Esophagus squamous epithelium (tissue), 5 donors: ENCODE measurements at regions not wholly inside any gene's neighbourhood (a gene's known extent, or its start where the extent isn't known, plus 50 kb on each side); places are given as distances from the start of the nearest gene placed in this dataset.

ENCODE experiments used
- DNase-seq: peaks from one replicate; lab custom pipeline; 2025; lab: John Stamatoyannopoulos, UW
- H3K27ac ChIP-seq, 4 donors: fragments of 200-600 bp; sonication (generic); one replicate each; pipeline ENCODE4 v1.5.1; 2016 to 2019; ENCODE audit warnings: mild to moderate bottlenecking in 1 of 4
- H3K27me3 ChIP-seq, 4 donors: fragments of 200-600 bp; sonication (generic); 1 replicate in 3 of 4; 2 replicates in 1 of 4; pipeline versions ENCODE4 v1.5.1 to v1.6.0; 2017 to 2021; ENCODE audit warnings: antibody characterized with exemption in 1 of 4
- H3K36me3 ChIP-seq, 3 donors: fragments of 200-600 bp; sonication (generic); one replicate each; pipeline ENCODE4 v1.5.1; 2016 to 2019
- H3K4me1 ChIP-seq, 3 donors: fragments of 200-600 bp; sonication (generic); one replicate each; pipeline ENCODE4 v1.5.1; 2017 to 2019
- H3K4me3 ChIP-seq, 4 donors: fragments of 200-600 bp; sonication (generic); 1 replicate in 3 of 4; 2 replicates in 1 of 4; pipeline ENCODE4 v1.5.1; 2016 to 2019; ENCODE audit warnings: mild to moderate bottlenecking in 2 of 4, moderate library complexity in 1 of 4
- H3K9me3 ChIP-seq, 3 donors: fragments of 200-600 bp; sonication (generic); one replicate each; pipeline ENCODE4 v1.5.1; 2016 to 2019
- POLR2A ChIP-seq, 4 donors: fragments of 450-650 bp; IDR thresholded peaks; one replicate each; pipeline ENCODE4 v1.6.1; 2017; ENCODE audit warnings: antibody characterized with exemption in 4 of 4, mild to moderate bottlenecking in 4 of 4, moderate library complexity in 3 of 4
- WGBS, 2 donors: methylation state at CpG; one replicate each; pipeline ENCODE4 v1.1.5; 2018; 5-methylcytosine and 5-hydroxymethylcytosine counted together
- intact Hi-C: fragments of 100-400 bp; cut with DNase I; formaldehyde crosslinking; loops from one replicate; pipeline ENCODE4 v1.15.0; 2022
- TF ChIP-seq, protein P1 (sequence below), 6 experiments: fragments of 450-650 bp in 4 of 6; fragments of 200-600 bp in 2 of 6; sonication (generic) in 2 of 6; IDR thresholded peaks; one replicate each; pipeline ENCODE4 v1.5.1; 2016 to 2019; ENCODE audit warnings: antibody characterized with exemption in 6 of 6, mild to moderate bottlenecking in 4 of 6, moderate library complexity in 4 of 6
- donor health status: DM: yes; HTN: yes; CAD: no.

DNA sequence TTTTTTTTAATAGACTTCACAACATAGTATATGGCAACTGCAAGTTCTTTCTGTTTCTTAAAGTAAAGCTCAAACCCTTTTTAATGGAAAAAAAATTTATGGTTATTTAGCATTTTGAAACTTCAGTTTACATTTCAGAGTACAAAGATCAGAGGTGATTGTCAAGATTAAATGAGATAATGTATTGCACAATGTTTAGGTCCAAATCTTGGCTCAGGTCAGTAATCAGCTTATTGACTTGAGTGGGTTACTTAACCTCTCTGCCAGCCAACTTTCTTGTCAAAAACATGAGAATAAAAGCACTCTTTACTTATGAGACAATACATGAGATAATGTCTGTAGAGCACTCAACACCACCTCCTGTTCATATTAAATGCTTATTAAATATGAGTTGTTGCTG lies 345.1 kb upstream of the PTPRD start:
- no peaks in the 10 kb centered on the region for H3K36me3 ChIP-seq
- intact Hi-C loops = no loop called here
- no peak overlapping the region for H3K4me3 ChIP-seq
- DNase-seq = no peak
- TF ChIP-seq POLR2A (IDR thresholded peaks at IDR 0.05) = no peak
- TF ChIP-seq, protein P1, sequence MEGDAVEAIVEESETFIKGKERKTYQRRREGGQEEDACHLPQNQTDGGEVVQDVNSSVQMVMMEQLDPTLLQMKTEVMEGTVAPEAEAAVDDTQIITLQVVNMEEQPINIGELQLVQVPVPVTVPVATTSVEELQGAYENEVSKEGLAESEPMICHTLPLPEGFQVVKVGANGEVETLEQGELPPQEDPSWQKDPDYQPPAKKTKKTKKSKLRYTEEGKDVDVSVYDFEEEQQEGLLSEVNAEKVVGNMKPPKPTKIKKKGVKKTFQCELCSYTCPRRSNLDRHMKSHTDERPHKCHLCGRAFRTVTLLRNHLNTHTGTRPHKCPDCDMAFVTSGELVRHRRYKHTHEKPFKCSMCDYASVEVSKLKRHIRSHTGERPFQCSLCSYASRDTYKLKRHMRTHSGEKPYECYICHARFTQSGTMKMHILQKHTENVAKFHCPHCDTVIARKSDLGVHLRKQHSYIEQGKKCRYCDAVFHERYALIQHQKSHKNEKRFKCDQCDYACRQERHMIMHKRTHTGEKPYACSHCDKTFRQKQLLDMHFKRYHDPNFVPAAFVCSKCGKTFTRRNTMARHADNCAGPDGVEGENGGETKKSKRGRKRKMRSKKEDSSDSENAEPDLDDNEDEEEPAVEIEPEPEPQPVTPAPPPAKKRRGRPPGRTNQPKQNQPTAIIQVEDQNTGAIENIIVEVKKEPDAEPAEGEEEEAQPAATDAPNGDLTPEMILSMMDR (IDR thresholded peaks at IDR 0.05) = no peak
- H3K27ac ChIP-seq = no peak overlapping the region
- no peaks in the 10 kb centered on the region for H3K27me3 ChIP-seq
- no peaks in the 10 kb centered on the region for H3K4me1 ChIP-seq
- H3K9me3 ChIP-seq = peaks cover 0 to 14% (median 0%) of the 10 kb centered on the region in 3 donors

DNA sequence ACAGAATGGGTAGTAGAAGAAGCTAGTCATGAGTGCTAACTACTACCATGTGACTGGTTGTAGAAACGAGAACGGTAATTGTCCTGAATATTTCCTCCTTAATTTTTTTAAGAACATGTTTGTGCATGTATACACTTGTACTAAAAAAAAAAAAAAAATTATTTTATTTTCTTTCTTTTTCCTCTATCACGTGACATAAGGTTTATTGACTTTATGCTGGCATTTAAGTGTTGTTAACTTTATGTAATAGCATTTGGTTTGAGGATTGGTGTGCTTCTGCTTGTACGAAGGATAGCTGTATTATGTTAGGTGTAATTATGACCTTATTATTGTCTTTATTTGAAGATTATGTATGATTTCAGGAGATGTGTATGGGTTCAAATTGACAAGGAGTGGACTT lies 349.1 kb upstream of the PTPRD start:
- no peak for TF ChIP-seq POLR2A (IDR thresholded peaks at IDR 0.05)
- TF ChIP-seq, protein P1 (IDR thresholded peaks at IDR 0.05) = no peak
- WGBS, 2 donors = 75 to 79% methylated on average over 4 of the region's 4 CpGs
- Histone ChIP-seq H3K4me3 (no peak overlapping the region), H3K4me1 (no peaks in the 10 kb centered on the region), H3K27me3 (no peaks in the 10 kb centered on the region), H3K36me3 (no peaks in the 10 kb centered on the region), H3K27ac (no peak overlapping the region), H3K9me3 (peaks cover 0 to 14% (median 0%) of the 10 kb centered on the region in 3 donors)
- intact Hi-C loops = no loop called here
- DNase-seq = no peak

GRCh38 chr9:10983251-10983650 lies 370.4 kb upstream of the PTPRD start:
- H3K36me3 ChIP-seq = no peaks in the 10 kb centered on the region
- H3K9me3 ChIP-seq = no peaks in the 10 kb centered on the region
- no peak overlapping the region for H3K4me3 ChIP-seq
- intact Hi-C loops = no loop called here
- no peak overlapping the region for H3K27ac ChIP-seq
- TF ChIP-seq, protein P1 (IDR thresholded peaks at IDR 0.05) = no peak
- TF ChIP-seq POLR2A (IDR thresholded peaks at IDR 0.05) = no peak
- no peak for DNase-seq
- no peaks in the 10 kb centered on the region for H3K4me1 ChIP-seq
- 73 to 79% methylated on average over 1 of the region's 1 CpG for WGBS, 2 donors
- no peaks in the 10 kb centered on the region for H3K27me3 ChIP-seq

DNA sequence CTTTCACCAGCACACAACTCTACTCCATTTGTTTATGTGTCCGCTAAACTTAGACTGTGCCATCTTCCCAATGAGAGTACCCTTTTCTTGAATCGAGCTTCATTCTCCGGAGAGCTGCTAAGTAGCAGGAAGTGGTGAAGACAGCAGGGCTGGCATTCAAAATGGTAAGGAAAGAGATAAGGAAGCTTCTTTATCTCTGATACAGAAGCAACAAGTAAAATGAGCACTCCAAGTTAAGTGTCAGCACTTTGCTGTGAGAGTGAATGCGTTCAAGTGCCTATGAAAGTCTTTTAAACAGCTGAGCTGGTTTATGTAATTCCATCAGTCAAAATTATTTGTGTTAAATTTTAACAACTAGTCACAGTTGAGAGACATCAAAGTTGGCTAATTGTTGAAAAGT lies 386.8 kb upstream of the PTPRD start:
- Histone ChIP-seq H3K4me3 (no peak overlapping the region), H3K36me3 (no peaks in the 10 kb centered on the region), H3K9me3 (no peaks in the 10 kb centered on the region), H3K27me3 (no peaks in the 10 kb centered on the region), H3K4me1 (no peaks in the 10 kb centered on the region), H3K27ac (no peak overlapping the region)
- DNase-seq = no peak
- no peak for TF ChIP-seq POLR2A (IDR thresholded peaks at IDR 0.05)
- TF ChIP-seq, protein P1 (IDR thresholded peaks at IDR 0.05) = no peak
- WGBS, 2 donors = 81 to 88% methylated on average over 4 of the region's 4 CpGs
- intact Hi-C loops = no loop called here

DNA sequence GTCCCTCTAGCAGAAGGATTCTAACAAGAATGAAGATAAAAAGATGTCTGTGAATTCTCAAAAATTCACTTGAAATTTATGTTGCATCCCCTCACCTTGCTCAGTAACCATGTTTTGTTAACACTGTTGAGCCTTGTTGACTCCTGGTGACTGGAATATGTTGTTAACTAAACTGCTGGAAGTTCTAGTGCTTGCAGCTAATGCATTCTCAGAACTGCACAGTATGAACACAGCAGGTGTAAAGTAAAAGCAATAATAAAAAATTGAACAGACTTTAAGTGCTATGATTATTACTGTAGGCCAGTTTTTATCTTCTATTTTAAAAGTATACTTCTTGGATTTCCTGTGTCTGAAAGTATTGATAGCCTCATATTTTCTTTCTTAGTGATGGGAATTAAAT lies 388.7 kb upstream of the PTPRD start:
- Histone ChIP-seq H3K4me3 (no peak overlapping the region), H3K27me3 (no peaks in the 10 kb centered on the region), H3K9me3 (no peaks in the 10 kb centered on the region), H3K27ac (no peak overlapping the region), H3K36me3 (no peaks in the 10 kb centered on the region), H3K4me1 (no peaks in the 10 kb centered on the region)
- TF ChIP-seq POLR2A (IDR thresholded peaks at IDR 0.05) = no peak
- TF ChIP-seq, protein P1 (IDR thresholded peaks at IDR 0.05) = no peak
- no peak for DNase-seq
- intact Hi-C loops = no loop called here
